ENCODE measurements at regions not wholly inside any gene's neighbourhood (a gene's known extent, or its start where the extent isn't known, plus 50 kb on each side); places are given as distances from the start of the nearest gene placed in this dataset.
"Not testable (repeated sequence)": the region's sequence is repeated elsewhere in the genome, so short reads cannot be mapped to it uniquely, and the experiment has no call there.

GRCh38 chr1:224061436-224061835 lies 52.5 kb upstream of the FBXO28 start:
- no peak for DNase-seq (ENCODE audit: low spot score)

GRCh38 chr1:224059897-224060427 lies 53.9 kb upstream of the FBXO28 start:
- no peak for DNase-seq (ENCODE audit: low spot score)

GRCh38 chr1:224058303-224058702 lies 55.6 kb upstream of the FBXO28 start:
- DNase-seq (ENCODE audit: low spot score) = no peak

GRCh38 chr1:224057461-224058199 lies 56.3 kb upstream of the FBXO28 start:
- DNase-seq (ENCODE audit: low spot score) = no peak

GRCh38 chr1:224054611-224055010 lies 59.3 kb upstream of the FBXO28 start:
- DNase-seq (ENCODE audit: low spot score) = no peak

- no peak for DNase-seq (ENCODE audit: low spot score)
Observed at GRCh38 chr1:224054012-224054411, 59.9 kb upstream of the FBXO28 start.

- no peak for DNase-seq (ENCODE audit: low spot score)
Observed at GRCh38 chr1:224053456-224053855, 60.5 kb upstream of the FBXO28 start.

- DNase-seq (ENCODE audit: low spot score) = no peak
Observed at GRCh38 chr1:224052772-224053171, 61.1 kb upstream of the FBXO28 start.

- not testable (repeated sequence) for DNase-seq (ENCODE audit: low spot score)
Observed at GRCh38 chr1:224051782-224052181, 62.1 kb upstream of the FBXO28 start.

GRCh38 chr1:224051086-224051406 lies 62.9 kb upstream of the FBXO28 start:
- DNase-seq (ENCODE audit: low spot score) = no peak

GRCh38 chr1:224047538-224047937 lies 66.4 kb upstream of the FBXO28 start:
- no peak for DNase-seq (ENCODE audit: low spot score)

GRCh38 chr1:224045556-224045955 lies 68.4 kb upstream of the FBXO28 start:
- DNase-seq (ENCODE audit: low spot score) = no peak

GRCh38 chr1:224044420-224044819 lies 69.5 kb upstream of the FBXO28 start:
- no peak for DNase-seq (ENCODE audit: low spot score)

- DNase-seq (ENCODE audit: low spot score) = no peak
Observed at GRCh38 chr1:224042557-224043118, 71.3 kb upstream of the FBXO28 start.

- no peak for DNase-seq (ENCODE audit: low spot score)
Observed at GRCh38 chr1:224041032-224041431, 72.9 kb upstream of the FBXO28 start.

GRCh38 chr1:224040423-224040822 lies 73.5 kb upstream of the FBXO28 start:
- not testable (repeated sequence) for DNase-seq (ENCODE audit: low spot score)

- DNase-seq (ENCODE audit: low spot score) = not testable (repeated sequence)
Observed at GRCh38 chr1:224040006-224040405, 73.9 kb upstream of the FBXO28 start.

GRCh38 chr1:224038832-224039231 lies 75.1 kb upstream of the FBXO28 start:
- DNase-seq (ENCODE audit: low spot score) = not testable (repeated sequence)

GRCh38 chr1:224037362-224037761 lies 76.5 kb upstream of the FBXO28 start:
- DNase-seq (ENCODE audit: low spot score) = not testable (repeated sequence)

- DNase-seq (ENCODE audit: low spot score) = not testable (repeated sequence)
Observed at GRCh38 chr1:224032608-224033276, 81.2 kb upstream of the FBXO28 start.

- DNase-seq (ENCODE audit: low spot score) = not testable (repeated sequence)
Observed at GRCh38 chr1:224031986-224032385, 81.9 kb upstream of the FBXO28 start.

GRCh38 chr1:224030257-224030656 lies 83.7 kb upstream of the FBXO28 start:
- DNase-seq (ENCODE audit: low spot score) = not testable (repeated sequence)
